Amniotic epithelial cell (primary cell): ENCODE measurements at regions not wholly inside any gene's neighbourhood (a gene's known extent, or its start where the extent isn't known, plus 50 kb on each side); places are given as distances from the start of the nearest gene placed in this dataset.
"Not testable (repeated sequence)": the region's sequence is repeated elsewhere in the genome, so short reads cannot be mapped to it uniquely, and the experiment has no call there.

Experiments used
- DNase-seq: peaks from one replicate; pipeline ENCODE4 v3.0.0-alpha.2; 2010; ENCODE audit warnings: low read depth

DNA sequence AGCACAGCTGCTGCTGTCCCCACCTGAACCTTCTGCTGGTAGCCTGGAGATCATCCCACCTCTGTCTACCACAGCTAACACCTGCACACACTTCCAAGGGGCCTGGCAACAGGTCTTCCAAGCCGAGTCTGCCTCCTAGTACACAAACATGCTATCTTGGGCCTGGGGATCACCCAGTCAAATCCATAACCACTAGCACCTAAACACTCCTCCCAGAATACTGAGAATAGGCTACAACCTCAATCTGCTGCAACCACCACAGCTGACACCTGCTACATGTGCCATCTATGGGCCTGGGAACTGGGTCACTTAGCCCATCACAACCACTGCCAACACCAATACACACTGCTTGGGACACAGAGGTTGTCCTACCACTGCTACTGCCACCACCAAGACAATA lies 362.8 kb upstream of the ARPP21 start:
- DNase-seq: no peak

- DNase-seq: no peak
Observed at GRCh38 chr3:35291471-35292236, 347.7 kb upstream of the ARPP21 start.

GRCh38 chr3:35292568-35292967 lies 346.8 kb upstream of the ARPP21 start:
- DNase-seq: no peak

GRCh38 chr3:35295906-35296305 lies 343.4 kb upstream of the ARPP21 start:
- DNase-seq: no peak

- no peak for DNase-seq
Observed at GRCh38 chr3:35296533-35296932, 342.8 kb upstream of the ARPP21 start.

- not testable (repeated sequence) for DNase-seq
Observed at GRCh38 chr3:35296944-35297343, 342.4 kb upstream of the ARPP21 start.

- DNase-seq: no peak
Observed at GRCh38 chr3:35305406-35305805, 333.9 kb upstream of the ARPP21 start.

DNA sequence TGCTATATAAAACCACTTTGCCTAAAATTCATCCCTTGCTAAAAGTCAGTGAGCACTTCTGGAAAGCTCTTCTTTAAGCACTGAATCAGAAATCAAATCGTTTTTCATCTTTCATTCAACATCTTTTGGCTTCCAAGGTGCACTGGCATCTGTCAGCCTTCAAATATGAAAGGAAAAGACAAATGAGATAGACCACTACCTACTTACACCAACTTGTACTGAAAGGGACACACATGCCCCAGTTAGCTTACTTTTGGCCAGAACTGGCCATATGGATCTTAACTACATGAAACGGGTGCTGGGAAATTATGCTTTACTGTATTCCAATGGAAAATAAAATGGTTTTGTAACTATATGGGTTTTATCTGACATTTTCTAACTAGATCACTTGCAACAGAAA lies 332.0 kb upstream of the ARPP21 start:
- no peak for DNase-seq

DNA sequence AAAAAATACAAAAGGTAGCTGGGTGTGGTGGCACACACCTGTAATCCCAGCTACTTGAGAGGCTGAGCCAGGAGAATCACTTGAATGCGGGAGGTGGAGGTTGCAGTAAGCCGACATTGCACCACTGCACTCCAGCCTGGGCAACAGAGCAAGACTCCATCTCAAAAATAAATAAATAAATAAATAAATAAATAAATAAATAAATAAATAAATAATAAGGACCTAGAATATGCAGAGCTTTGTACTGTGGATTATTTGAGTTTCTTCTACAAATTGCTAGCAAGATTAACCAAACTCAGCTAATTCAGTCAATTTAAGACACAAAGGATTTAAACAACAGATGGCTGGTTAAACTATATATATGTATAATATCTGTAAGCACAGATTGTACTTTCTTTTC lies 322.5 kb upstream of the ARPP21 start:
- not testable (repeated sequence) for DNase-seq

DNA sequence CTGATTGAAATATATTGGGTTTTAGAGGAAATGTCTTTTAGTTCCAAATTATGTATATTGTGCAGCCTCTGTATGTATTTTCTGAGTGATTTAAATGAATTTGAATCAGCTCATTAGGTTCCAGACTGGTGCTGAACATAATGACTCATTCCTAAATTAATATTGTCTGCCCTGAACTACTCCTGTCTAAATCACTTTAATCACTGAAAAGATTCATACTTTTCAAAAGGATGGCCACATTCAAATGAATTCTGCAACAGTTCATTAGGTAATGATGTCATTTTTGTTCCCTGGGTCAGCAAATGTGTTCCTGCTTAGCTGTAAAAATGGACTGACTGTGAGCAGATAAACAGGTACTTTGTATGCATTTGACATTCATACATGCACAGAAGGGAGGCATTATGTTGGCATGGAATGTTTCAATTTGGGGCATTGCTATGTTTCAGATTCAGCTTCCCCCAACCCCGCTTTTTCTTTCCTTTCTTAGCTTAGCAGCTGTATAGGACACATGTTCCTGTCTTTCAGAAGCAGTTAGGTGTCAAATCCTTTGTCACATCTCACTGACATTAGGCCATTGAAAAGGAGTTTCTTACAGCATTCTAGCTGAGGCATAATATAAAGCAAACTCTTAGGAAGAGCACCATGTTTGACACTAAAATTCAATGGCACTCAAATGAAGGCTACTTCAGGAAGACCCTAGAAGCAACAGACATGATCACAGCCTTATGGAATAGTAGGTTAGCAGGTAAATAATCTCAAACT lies 318.5 kb upstream of the ARPP21 start:
- no peak for DNase-seq

DNA sequence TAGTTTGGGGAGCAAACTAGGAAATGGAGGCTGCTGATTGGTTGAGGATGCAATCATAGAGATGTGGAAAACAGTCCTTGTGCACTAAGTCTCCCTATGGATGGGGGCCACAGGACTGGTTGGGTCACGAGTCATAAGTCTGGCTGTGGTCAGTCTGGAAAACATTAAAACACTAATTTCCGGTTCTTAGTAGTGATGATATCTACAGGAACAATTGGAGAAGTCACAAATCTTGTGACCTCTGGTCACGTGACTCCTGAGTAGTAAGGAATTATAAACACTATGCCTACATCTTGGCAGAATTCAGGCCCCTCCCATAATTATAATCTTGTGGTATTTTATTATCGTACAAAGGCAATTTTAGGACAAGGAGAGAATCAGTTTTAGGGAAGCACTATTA lies 317.3 kb upstream of the ARPP21 start:
- no peak for DNase-seq

DNA sequence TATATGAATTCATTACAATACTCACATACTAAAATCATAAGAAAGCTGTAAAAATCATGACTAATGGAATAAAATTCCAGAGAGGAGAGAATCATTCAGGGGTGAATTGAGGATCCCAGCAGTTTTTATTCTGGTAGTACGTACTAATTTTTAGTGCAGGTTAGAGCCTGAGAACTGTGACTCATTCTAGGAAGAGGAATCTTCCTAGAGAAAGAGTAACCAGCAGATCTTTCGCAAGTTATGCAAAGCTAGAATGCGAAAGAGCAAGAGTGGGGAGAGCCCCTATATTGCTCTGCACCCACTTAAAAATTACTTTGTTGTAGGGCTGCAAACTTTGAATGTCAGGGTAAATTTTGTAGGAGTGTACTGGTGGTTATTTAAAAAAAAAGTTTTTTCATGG lies 303.6 kb upstream of the ARPP21 start:
- no peak for DNase-seq

GRCh38 chr3:35336601-35337000 lies 302.7 kb upstream of the ARPP21 start:
- DNase-seq: no peak

GRCh38 chr3:35338186-35338585 lies 301.1 kb upstream of the ARPP21 start:
- DNase-seq: no peak

DNA sequence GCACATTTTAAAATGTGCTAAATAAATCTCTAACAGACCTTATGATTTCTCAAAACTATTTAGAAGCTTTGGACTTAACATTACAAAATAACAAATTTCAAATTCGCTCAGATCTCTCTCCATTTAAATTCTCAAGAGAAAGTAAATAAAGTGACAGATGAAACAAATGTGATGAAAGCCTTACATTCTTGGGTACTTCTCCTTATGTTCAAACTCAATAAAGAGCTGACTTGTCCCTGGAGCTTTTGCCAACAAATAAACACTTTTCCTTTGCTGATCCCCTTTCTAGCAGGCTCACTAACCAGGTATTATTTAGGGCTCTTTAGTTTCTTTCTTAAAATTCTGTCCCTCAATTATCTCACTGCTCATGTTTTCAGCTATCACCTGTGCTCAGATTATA lies 259.1 kb upstream of the ARPP21 start:
- DNase-seq: no peak

- no peak for DNase-seq
Observed at GRCh38 chr3:35383216-35383615, 256.1 kb upstream of the ARPP21 start.

GRCh38 chr3:35383719-35384555 lies 255.4 kb upstream of the ARPP21 start:
- no peak for DNase-seq

GRCh38 chr3:35385271-35385670 lies 254.1 kb upstream of the ARPP21 start:
- DNase-seq: no peak

- DNase-seq: no peak
Observed at GRCh38 chr3:35389907-35390306, 249.4 kb upstream of the ARPP21 start.

DNA sequence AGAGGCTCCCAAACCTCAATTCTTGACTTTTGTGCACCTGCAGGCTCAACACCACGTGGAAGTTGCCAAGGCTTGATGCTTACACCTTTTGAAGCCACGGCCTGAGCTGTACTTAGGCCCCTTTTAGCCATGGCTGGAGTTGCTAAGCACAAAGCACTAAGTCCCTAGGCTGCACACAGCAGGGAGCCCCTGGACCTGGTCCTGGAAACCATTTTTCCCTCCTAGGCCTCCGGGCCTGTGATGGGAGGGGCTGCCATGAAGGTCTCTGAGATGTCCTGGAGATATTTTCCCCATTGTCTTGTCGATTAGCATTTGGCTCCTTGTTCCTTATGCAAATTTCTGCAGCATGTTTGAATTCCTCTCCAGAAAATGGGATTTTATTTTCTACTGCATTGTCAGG lies 247.1 kb upstream of the ARPP21 start:
- DNase-seq: no peak

DNA sequence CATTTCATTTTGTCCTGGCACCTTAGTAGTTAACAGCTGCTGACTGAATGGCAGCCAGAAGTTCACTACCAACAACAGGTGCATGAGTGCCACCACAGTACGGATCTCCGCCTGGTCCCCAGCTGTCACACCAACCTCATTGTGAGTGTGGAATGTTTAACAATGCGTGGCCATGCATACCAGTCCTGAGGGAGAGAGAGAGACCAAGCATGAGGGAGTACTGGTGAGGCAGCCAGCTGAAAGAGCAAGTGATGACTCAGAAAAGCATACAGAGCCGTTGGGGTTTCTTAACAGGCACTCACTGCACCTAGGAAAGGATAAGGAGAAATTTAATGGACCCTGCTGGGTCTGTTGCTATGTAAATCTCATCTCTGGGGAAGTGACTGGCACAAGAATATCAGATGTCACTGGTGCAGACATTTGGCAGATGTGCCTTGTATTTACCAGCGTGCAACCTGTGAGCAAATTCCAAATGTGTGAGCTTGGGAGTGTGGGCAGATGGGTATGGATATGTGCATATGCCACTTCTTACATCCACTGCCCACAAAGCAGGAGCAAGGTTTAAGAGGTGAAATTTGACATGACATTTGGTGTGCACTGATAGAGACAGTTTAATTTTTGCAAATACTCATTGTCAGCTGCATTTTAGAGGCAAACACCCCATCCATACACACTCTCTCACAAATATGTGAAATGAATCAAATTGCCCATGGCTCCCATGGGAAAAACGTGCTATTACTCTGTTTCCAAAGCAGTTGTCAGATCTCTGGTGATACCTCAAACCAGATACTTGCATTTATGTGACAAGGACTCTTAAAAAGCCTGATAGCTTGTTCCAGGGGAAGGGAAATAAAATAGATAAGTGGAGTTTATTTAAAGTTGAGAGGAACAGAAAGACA lies 245.2 kb upstream of the ARPP21 start:
- DNase-seq: no peak

- DNase-seq: no peak
Observed at GRCh38 chr3:35394905-35395304, 244.4 kb upstream of the ARPP21 start.
